Type B pancreatic cell (in vitro differentiated cells): ENCODE measurements at regions not wholly inside any gene's neighbourhood (a gene's known extent, or its start where the extent isn't known, plus 50 kb on each side); places are given as distances from the start of the nearest gene placed in this dataset.
"Not testable (repeated sequence)": the region's sequence is repeated elsewhere in the genome, so short reads cannot be mapped to it uniquely, and the experiment has no call there.

Experiments
- DNase-seq: peaks from one replicate; pipeline ENCODE4 v3.0.0; 2021; ENCODE audit warnings: mixed read lengths; ENCODE audit not compliant: unreplicated experiment; ENCODE audit errors: extremely low spot score
- H3K27ac Mint-ChIP-seq: 2 replicates; pipeline ENCODE4 v1.8.0; 2021; ENCODE audit warnings: mild to moderate bottlenecking, mixed read lengths
- H3K27me3 Mint-ChIP-seq: 2 replicates; pipeline ENCODE4 v1.8.0; 2021; ENCODE audit warnings: mixed read lengths
- H3K36me3 Mint-ChIP-seq: 2 replicates; pipeline ENCODE4 v1.8.0; 2021; ENCODE audit warnings: mixed read lengths
- H3K4me1 Mint-ChIP-seq: one replicate; pipeline ENCODE4 v1.8.0; 2021; ENCODE audit warnings: mixed read lengths; ENCODE audit not compliant: unreplicated experiment
- H3K4me3 Mint-ChIP-seq: 2 replicates; pipeline ENCODE4 v1.8.0; 2021; ENCODE audit warnings: mild to moderate bottlenecking, mixed read lengths
- H3K9me3 Mint-ChIP-seq: 2 replicates; pipeline ENCODE4 v1.8.0; 2021; ENCODE audit warnings: mixed read lengths
- TF ChIP-seq, protein P1 (sequence below): fragments of 200-600 bp; sonication (generic); conservative IDR thresholded peaks from 2 replicates; pipeline ENCODE4 v1.5.0; 2021; ENCODE audit warnings: antibody characterized with exemption, mild to moderate bottlenecking

DNA sequence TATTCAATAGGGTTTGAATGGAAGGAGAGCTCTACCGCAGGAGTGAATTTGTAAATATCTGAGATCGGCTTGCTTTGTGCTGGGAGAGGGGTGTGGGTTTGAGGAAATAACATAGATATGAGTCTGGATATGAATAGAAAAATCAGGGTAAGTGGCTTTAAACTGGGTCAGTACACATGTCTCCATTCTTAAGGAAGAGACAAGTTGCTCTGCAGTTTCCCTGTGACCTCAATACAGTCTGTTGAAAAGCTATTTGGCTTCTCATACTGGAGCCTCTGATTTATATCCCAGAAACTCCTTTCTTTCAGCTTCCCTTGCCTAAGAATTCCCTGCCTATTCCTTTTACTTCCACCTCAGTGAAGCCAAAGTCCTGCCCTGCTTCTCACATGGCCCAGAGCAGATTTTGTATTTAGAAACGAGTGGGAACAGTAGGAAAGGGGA, 153.5 kb upstream of the ATF7IP start:
- no peaks in the 10 kb centered on the region for H3K9me3 Mint-ChIP-seq
- no peaks in the 10 kb centered on the region for H3K36me3 Mint-ChIP-seq
- H3K27ac Mint-ChIP-seq: peak overlapping the region; percentile 40
- no peak overlapping the region for H3K4me3 Mint-ChIP-seq
- no peaks in the 10 kb centered on the region for H3K27me3 Mint-ChIP-seq
- DNase-seq: no peak
- TF ChIP-seq, protein P1, sequence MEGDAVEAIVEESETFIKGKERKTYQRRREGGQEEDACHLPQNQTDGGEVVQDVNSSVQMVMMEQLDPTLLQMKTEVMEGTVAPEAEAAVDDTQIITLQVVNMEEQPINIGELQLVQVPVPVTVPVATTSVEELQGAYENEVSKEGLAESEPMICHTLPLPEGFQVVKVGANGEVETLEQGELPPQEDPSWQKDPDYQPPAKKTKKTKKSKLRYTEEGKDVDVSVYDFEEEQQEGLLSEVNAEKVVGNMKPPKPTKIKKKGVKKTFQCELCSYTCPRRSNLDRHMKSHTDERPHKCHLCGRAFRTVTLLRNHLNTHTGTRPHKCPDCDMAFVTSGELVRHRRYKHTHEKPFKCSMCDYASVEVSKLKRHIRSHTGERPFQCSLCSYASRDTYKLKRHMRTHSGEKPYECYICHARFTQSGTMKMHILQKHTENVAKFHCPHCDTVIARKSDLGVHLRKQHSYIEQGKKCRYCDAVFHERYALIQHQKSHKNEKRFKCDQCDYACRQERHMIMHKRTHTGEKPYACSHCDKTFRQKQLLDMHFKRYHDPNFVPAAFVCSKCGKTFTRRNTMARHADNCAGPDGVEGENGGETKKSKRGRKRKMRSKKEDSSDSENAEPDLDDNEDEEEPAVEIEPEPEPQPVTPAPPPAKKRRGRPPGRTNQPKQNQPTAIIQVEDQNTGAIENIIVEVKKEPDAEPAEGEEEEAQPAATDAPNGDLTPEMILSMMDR: no peak
- peaks cover 8% of the 10 kb centered on the region for H3K4me1 Mint-ChIP-seq

DNA sequence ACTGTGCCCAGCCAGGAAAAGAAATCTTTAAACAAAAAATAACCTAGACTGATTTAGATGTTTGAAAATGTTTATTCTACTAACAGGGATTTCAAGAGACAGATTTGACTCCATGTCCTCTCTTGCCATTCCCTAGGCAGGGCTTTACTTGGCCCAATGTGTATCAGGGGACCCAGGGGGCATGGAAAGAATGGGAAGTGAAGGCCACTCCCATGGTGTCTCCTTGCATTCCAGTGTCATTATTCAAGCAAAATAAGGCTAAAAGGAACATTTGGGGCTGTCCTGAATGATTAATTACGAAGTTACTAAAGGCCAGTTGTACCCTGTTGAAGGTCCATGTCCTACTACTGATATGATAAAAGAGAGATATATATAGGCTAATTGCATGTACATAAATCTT, 151.9 kb upstream of the ATF7IP start:
- no peaks in the 10 kb centered on the region for H3K36me3 Mint-ChIP-seq
- TF ChIP-seq, protein P1: no peak
- H3K4me3 Mint-ChIP-seq: peak overlapping the region; percentile 16
- no peak for DNase-seq
- no peaks in the 10 kb centered on the region for H3K9me3 Mint-ChIP-seq
- H3K4me1 Mint-ChIP-seq: peaks cover 8% of the 10 kb centered on the region
- peak overlapping the region; percentile 61 for H3K27ac Mint-ChIP-seq
- no peaks in the 10 kb centered on the region for H3K27me3 Mint-ChIP-seq

DNA sequence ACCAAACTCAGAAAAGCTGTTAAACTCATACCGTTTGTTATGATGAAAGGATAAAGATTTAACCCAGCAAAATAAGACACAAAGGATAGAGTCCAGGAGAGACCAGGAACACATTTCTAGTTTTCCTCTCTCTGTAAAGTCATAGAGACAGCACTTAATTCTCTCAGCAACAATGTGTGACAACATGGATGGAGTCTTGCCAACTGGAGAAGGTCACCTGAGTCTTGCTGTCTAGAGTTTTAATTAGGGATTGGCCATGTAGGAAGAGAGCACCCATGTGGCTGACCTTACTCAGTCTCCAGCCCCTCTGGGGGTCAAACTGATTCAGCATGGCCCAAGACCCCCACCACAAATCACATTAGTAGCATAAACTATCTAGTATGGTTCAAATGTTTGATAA, 151.0 kb upstream of the ATF7IP start:
- H3K4me3 Mint-ChIP-seq: no peak overlapping the region

DNA sequence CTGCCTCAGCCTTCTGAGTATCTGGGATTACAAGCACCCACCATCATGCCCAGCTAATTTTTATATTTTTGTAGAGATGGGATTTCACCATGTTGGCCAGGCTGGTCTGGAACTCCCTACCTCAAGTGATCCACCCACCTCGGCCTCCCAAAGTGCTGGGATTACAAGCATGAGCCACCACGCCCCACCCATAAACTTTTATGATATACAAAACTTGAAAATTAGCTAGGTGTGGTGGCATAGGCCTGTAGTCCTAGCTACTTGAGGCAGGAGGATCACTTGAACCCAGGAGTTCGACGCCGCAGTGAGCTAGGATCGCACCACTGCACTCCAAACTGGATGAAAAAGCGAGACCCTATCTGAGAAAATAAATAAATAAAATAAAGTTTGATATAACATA, 149.5 kb upstream of the ATF7IP start:
- DNase-seq, H3K4me3 Mint-ChIP-seq, H3K27ac Mint-ChIP-seq, H3K4me1 Mint-ChIP-seq, H3K36me3 Mint-ChIP-seq, H3K9me3 Mint-ChIP-seq, H3K27me3 Mint-ChIP-seq: not testable (repeated sequence)

More for the DNA sequence above, 151.0 kb upstream of the ATF7IP start:
- TF ChIP-seq, protein P1: no peak
- Mint-ChIP-seq H3K27me3 (no peaks in the 10 kb centered on the region), H3K4me1 (peaks cover 8% of the 10 kb centered on the region), H3K9me3 (peaks cover under 1% of the 10 kb centered on the region), H3K27ac (peak overlapping the region; percentile 61), H3K36me3 (no peaks in the 10 kb centered on the region)
- no peak for DNase-seq

DNA sequence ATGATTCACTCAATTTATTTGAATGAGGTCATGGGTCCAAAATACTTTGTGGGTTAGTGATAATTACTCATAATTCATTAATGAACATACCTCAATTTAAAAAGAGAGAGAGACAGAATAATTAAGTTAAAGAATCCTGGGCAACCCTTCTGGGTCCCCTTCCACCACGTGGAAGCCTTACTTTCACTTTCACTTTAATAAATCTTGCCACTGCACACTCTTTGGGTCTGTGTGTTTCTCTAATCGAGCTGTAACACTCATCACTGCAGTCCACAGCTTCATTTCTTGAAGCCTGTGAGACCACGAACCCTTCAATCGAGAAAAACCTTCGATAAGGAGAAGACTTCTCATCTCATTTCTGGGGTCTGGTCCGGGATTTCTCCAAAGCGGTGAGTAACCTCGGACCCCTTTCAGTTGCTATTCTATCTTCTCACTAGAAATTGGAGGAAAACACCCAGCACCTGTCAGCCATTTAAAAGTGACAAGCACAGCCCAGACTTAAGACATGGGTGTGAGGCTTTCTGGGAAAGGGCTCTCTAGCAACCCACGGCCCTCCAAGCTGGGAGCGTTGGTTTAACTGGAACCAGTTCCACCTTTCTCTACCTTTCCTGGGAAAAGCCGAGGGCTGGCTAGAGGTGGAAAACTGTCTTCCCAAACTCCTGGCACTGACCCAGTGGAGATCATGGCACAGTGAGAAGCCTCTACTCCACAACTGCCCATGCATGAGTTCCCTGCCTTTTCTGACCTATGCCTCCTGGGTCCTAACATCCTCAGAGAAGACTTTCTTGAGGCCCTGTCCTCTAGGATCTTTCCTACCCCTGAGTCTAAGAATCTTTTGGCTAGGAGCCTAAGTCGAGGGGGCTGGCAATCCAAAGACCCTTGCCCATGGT, 148.8 kb upstream of the ATF7IP start:
- H3K4me1 Mint-ChIP-seq: peaks cover 8% of the 10 kb centered on the region
- H3K27me3 Mint-ChIP-seq: no peaks in the 10 kb centered on the region
- no peak overlapping the region for H3K27ac Mint-ChIP-seq
- TF ChIP-seq, protein P1: no peak
- H3K4me3 Mint-ChIP-seq: no peak overlapping the region
- peaks cover 9% of the 10 kb centered on the region for H3K9me3 Mint-ChIP-seq
- no peak for DNase-seq
- peaks cover 14% of the 10 kb centered on the region for H3K36me3 Mint-ChIP-seq

DNA sequence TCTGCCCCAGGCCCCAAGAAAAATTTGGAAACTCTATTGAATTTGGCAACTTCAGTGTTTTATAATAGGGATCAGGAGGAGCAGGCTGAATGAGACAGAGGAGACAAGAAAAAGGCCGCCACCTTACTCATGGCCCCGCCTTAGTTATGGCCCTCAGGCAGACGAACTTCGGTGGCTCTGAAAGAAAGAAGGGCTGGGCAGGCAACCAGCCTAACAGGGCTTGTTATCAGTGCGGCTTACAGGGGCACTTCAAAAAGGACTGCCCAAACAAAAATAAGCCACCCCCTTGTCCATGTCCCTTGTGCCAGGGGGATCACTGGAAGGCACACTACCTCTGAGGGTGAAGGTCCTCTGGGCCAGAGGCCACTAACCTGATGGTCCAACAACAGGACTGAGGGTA, 146.3 kb upstream of the ATF7IP start:
- DNase-seq: no peak
- peaks cover 1% of the 10 kb centered on the region for H3K4me1 Mint-ChIP-seq
- H3K9me3 Mint-ChIP-seq: peaks cover 9% of the 10 kb centered on the region
- H3K4me3 Mint-ChIP-seq: peak overlapping the region; percentile 32
- TF ChIP-seq, protein P1: no peak
- H3K36me3 Mint-ChIP-seq: peaks cover 14% of the 10 kb centered on the region
- peak overlapping the region; percentile 91 for H3K27ac Mint-ChIP-seq
- no peaks in the 10 kb centered on the region for H3K27me3 Mint-ChIP-seq

DNA sequence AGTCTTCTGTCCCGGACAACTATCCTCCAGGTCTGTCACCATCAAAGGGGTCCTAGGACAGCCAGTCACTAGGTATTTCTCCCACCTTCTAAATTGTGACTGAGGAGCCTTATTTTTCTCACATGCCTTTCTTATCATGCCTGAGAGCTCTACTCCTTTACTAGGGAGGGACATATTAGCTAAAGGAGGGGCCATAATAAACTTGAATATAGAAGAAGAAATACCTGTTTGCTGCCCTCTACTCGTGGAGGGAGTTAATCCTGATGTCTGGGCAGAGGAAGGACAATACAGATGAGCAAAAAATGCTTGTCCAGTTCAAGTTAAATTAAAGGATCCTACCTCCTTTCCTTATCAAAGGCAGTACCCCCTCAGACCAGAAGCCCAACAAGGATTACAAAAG, 145.8 kb upstream of the ATF7IP start:
- Mint-ChIP-seq H3K4me3 (peak overlapping the region; percentile 32), H3K36me3 (peaks cover 14% of the 10 kb centered on the region), H3K27ac (peak overlapping the region; percentile 91)
- H3K27me3 Mint-ChIP-seq, H3K4me1 Mint-ChIP-seq, H3K9me3 Mint-ChIP-seq, DNase-seq: not testable (repeated sequence)
